ENCODE measurements at regions not wholly inside any gene's neighbourhood (a gene's known extent, or its start where the extent isn't known, plus 50 kb on each side); places are given as distances from the start of the nearest gene placed in this dataset.

DNA sequence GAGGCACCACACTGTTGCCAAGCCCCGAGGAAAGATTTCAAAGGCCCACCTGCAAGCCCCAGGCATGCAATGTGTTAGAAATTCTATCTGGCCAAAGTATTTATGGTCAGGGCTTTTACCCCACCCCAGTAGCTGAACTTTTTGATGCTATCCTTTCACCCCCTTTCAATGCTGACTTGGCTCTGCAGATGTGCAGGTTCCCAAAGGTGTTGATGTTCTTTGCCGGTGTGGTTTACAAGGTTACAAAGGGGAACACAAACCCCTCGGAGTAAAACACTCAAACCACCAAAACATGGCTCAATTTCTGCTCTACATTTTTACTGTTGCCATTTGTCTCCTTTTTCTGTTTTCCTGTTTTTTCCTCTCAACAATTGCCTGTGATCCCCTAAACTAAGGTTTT, 145.4 kb upstream of the BNIP2 start:
- TF ChIP-seq, protein P1, sequence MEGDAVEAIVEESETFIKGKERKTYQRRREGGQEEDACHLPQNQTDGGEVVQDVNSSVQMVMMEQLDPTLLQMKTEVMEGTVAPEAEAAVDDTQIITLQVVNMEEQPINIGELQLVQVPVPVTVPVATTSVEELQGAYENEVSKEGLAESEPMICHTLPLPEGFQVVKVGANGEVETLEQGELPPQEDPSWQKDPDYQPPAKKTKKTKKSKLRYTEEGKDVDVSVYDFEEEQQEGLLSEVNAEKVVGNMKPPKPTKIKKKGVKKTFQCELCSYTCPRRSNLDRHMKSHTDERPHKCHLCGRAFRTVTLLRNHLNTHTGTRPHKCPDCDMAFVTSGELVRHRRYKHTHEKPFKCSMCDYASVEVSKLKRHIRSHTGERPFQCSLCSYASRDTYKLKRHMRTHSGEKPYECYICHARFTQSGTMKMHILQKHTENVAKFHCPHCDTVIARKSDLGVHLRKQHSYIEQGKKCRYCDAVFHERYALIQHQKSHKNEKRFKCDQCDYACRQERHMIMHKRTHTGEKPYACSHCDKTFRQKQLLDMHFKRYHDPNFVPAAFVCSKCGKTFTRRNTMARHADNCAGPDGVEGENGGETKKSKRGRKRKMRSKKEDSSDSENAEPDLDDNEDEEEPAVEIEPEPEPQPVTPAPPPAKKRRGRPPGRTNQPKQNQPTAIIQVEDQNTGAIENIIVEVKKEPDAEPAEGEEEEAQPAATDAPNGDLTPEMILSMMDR (IDR thresholded peaks at IDR 0.05): no peak
- no peak for TF ChIP-seq POLR2A (IDR thresholded peaks at IDR 0.05)

All from adrenal gland (tissue), 5 donors.